Endodermal cell (in vitro differentiated cells): ENCODE measurements at regions not wholly inside any gene's neighbourhood (a gene's known extent, or its start where the extent isn't known, plus 50 kb on each side); places are given as distances from the start of the nearest gene placed in this dataset.

Experiments used
- DNase-seq: peaks from one replicate; pipeline ENCODE4 v3.0.0-alpha.2; 2017
- H3K27ac ChIP-seq: 2 replicates; pipeline ENCODE4 v1.5.1; 2013; ENCODE audit warnings: mild to moderate bottlenecking, low read depth, low read length, moderate library complexity
- H3K27me3 ChIP-seq: 2 replicates; pipeline ENCODE4 v1.6.1; 2013; ENCODE audit warnings: mild to moderate bottlenecking, low read length, moderate library complexity; ENCODE audit not compliant: insufficient read depth, control insufficient read depth, poor library complexity, severe bottlenecking
- H3K36me3 ChIP-seq: 2 replicates; pipeline ENCODE4 v1.7.0; 2013; ENCODE audit warnings: mild to moderate bottlenecking, low read length, moderate library complexity; ENCODE audit not compliant: control insufficient read depth, insufficient read depth
- H3K4me1 ChIP-seq: one replicate; pipeline ENCODE4 v1.7.0; 2013; ENCODE audit warnings: low read length; ENCODE audit not compliant: control insufficient read depth, insufficient read depth
- H3K4me3 ChIP-seq: 2 replicates; pipeline ENCODE4 v1.5.1; 2013; ENCODE audit warnings: mild to moderate bottlenecking, low read length, moderate library complexity
- H3K9ac ChIP-seq: 2 replicates; pipeline ENCODE4 v1.6.1; 2013; ENCODE audit warnings: mild to moderate bottlenecking, low read length, moderate library complexity; ENCODE audit not compliant: poor library complexity, severe bottlenecking; ENCODE audit errors: extremely low read depth
- H3K9me3 ChIP-seq: 2 replicates; pipeline ENCODE4 v1.6.1; 2013; ENCODE audit warnings: mild to moderate bottlenecking, low read length, moderate library complexity; ENCODE audit not compliant: control insufficient read depth
- H3K27ac Mint-ChIP-seq: 2 replicates; pipeline ENCODE4 v1.8.0; 2020; ENCODE audit warnings: mixed read lengths
- H3K27me3 Mint-ChIP-seq: 2 replicates; pipeline ENCODE4 v1.8.0; 2021; ENCODE audit warnings: mild to moderate bottlenecking, mixed read lengths; ENCODE audit not compliant: insufficient read depth
- H3K36me3 Mint-ChIP-seq: 2 replicates; pipeline ENCODE4 v1.8.0; 2020; ENCODE audit warnings: low read depth, mixed read lengths
- H3K4me1 Mint-ChIP-seq: 2 replicates; pipeline ENCODE4 v1.8.0; 2020; ENCODE audit warnings: mixed read lengths
- H3K4me3 Mint-ChIP-seq: 2 replicates; pipeline ENCODE4 v1.8.0; 2020; ENCODE audit warnings: mild to moderate bottlenecking, moderate library complexity, mixed read lengths
- H3K9me3 Mint-ChIP-seq: 2 replicates; pipeline ENCODE4 v1.8.0; 2020; ENCODE audit warnings: mild to moderate bottlenecking, mixed read lengths
- CTCF ChIP-seq: fragments of 200-600 bp; sonication (generic); conservative IDR thresholded peaks from 2 replicates; pipeline ENCODE4 v1.5.0; 2021; ENCODE audit warnings: antibody characterized with exemption, mild to moderate bottlenecking
- WGBS, 2 experiments: methylation state at CpG; one replicate each; pipeline versions ENCODE4 v1.1.5 to v1.1.7; 2013; ENCODE audit warnings: missing lambda C conversion rate in 2 of 2, mixed read lengths in 1 of 2; ENCODE audit not compliant: insufficient coverage in 1 of 2, insufficient read length in 1 of 2; 5-methylcytosine and 5-hydroxymethylcytosine counted together

- H3K36me3 Mint-ChIP-seq, result no peaks in the 10 kb centered on the region
- H3K4me1 ChIP-seq, result no peaks in the 10 kb centered on the region
Measured at GRCh38 chr15:47839233-47839825, 122.0 kb downstream of the SEMA6D start.

GRCh38 chr15:47843124-47843663, 125.9 kb downstream of the SEMA6D start:
- H3K9ac ChIP-seq, result no peak overlapping the region
- no peaks in the 10 kb centered on the region for H3K36me3 Mint-ChIP-seq
- no peaks in the 10 kb centered on the region for H3K4me1 ChIP-seq
- peak; percentile 24 for TF ChIP-seq CTCF
- no peak overlapping the region for H3K4me3 Mint-ChIP-seq
- H3K27me3 Mint-ChIP-seq, result peaks cover 4% of the 10 kb centered on the region
- no peak overlapping the region for H3K4me3 ChIP-seq
- H3K27me3 ChIP-seq, result no peaks in the 10 kb centered on the region
- H3K36me3 ChIP-seq, result no peaks in the 10 kb centered on the region
- peaks cover 34% of the 10 kb centered on the region for H3K4me1 Mint-ChIP-seq
- WGBS, 2 experiments, result 83 to 98% methylated on average over 4 of the region's 4 CpGs
- H3K27ac Mint-ChIP-seq, result peak overlapping the region; percentile 41
- no peaks in the 10 kb centered on the region for H3K9me3 ChIP-seq
- no peak for DNase-seq
- H3K27ac ChIP-seq, result no peak overlapping the region
- no peaks in the 10 kb centered on the region for H3K9me3 Mint-ChIP-seq

More at GRCh38 chr15:47839233-47839825, 122.0 kb downstream of the SEMA6D start:
- Histone ChIP-seq H3K9ac (no peak overlapping the region), H3K9me3 (peaks cover 16% of the 10 kb centered on the region), H3K27ac (no peak overlapping the region), H3K4me3 (no peak overlapping the region), H3K36me3 (no peaks in the 10 kb centered on the region), H3K27me3 (no peaks in the 10 kb centered on the region)
- WGBS, 2 experiments, result 89% methylated on average over 4 to 6 of the region's 6 CpGs
- Mint-ChIP-seq H3K27me3 (peaks cover 4% of the 10 kb centered on the region), H3K4me3 (no peak overlapping the region), H3K9me3 (peaks cover 18% of the 10 kb centered on the region), H3K27ac (no peak overlapping the region), H3K4me1 (peaks cover 32% of the 10 kb centered on the region)
- DNase-seq, result no peak
- TF ChIP-seq CTCF, result no peak

- Mint-ChIP-seq H3K4me1 (peaks cover 34% of the 10 kb centered on the region), H3K27ac (no peak overlapping the region), H3K9me3 (no peaks in the 10 kb centered on the region), H3K27me3 (no peaks in the 10 kb centered on the region), H3K4me3 (no peak overlapping the region), H3K36me3 (no peaks in the 10 kb centered on the region)
- H3K4me3 ChIP-seq, result no peak overlapping the region
- H3K4me1 ChIP-seq, result no peaks in the 10 kb centered on the region
- no peaks in the 10 kb centered on the region for H3K9me3 ChIP-seq
- WGBS, 2 experiments, result 95 to 100% methylated on average over 1 to 2 of the region's 2 CpGs
- H3K9ac ChIP-seq, result no peak overlapping the region
- no peaks in the 10 kb centered on the region for H3K36me3 ChIP-seq
- H3K27ac ChIP-seq, result no peak overlapping the region
- H3K27me3 ChIP-seq, result no peaks in the 10 kb centered on the region
- TF ChIP-seq CTCF, result no peak
- DNase-seq, result no peak
Measured at GRCh38 chr15:47844437-47844836, 127.1 kb downstream of the SEMA6D start.
